K562 (cell line): ENCODE measurements at regions not wholly inside any gene's neighbourhood (a gene's known extent, or its start where the extent isn't known, plus 50 kb on each side); places are given as distances from the start of the nearest gene placed in this dataset.
"Not testable (repeated sequence)": the region's sequence is repeated elsewhere in the genome, so short reads cannot be mapped to it uniquely, and the experiment has no call there.

Source experiments
- ATAC-seq: fragments of 200-7000 bp; cut with Tn5 transposase; 3 replicates; pipeline ENCODE4 v1.9.1; 2020; ENCODE audit warnings: moderate library complexity
- BruUV-seq: library from RNA; stranded (reverse); fragments of 400-500 nt; replicated peaks from 2 replicates; lab custom pipeline; 2021; lab: Mats Ljungman, UMichigan
- CTCF ChIA-PET: fragments of 300-600 bp; formaldehyde crosslinking; extraction: SDS; loops from one replicate; lab custom pipeline; 2021; ENCODE audit warnings: low intra/inter-chr PET ratio; lab: Yijun Ruan, JAX
- POLR2A ChIA-PET: fragments of 300-600, 350-650 bp; sonication (Branson Sonifier 250); formaldehyde crosslinking; extraction: SDS; loops from one replicate; lab custom pipeline; 2021; ENCODE audit warnings: antibody characterized with exemption, inconsistent platforms; lab: Yijun Ruan, JAX
- DNase-seq, 4 experiments: peaks; one replicate each; pipeline versions ENCODE4 v3.0.0 to v3.0.0-alpha.2; 2011 to 2018; ENCODE audit warnings: low spot score in 3 of 4, mixed read lengths in 3 of 4; ENCODE audit errors: extremely low read depth in 1 of 4
- FAIRE-seq: peaks from 2 replicates; lab custom pipeline; 2011; peaks lifted over from hg19 to GRCh38; lab: Jason Lieb, UNC
- H2AFZ ChIP-seq: 2 replicates; pipeline ENCODE4 v1.6.0; 2011; ENCODE audit warnings: low read depth, low read length, control low read depth, inconsistent platforms
- H3K27ac ChIP-seq: fragments of 200-600 bp; 3 replicates; pipeline ENCODE4 v1.8.0; 2011; ENCODE audit warnings: low read depth, mild to moderate bottlenecking, control low read depth, inconsistent platforms, low read length, moderate library complexity, mixed read lengths; ENCODE audit errors: extremely low read depth
- H3K27me3 ChIP-seq, 2 experiments: fragments of 300-600 bp in 1 of 2; 2 replicates in 1 of 2; 3 replicates in 1 of 2; pipeline versions ENCODE4 v1.6.0 to v1.8.0; 2011; ENCODE audit warnings: inconsistent platforms in 2 of 2, low read length in 2 of 2, mild to moderate bottlenecking in 1 of 2, mixed read lengths in 1 of 2, moderate library complexity in 1 of 2; ENCODE audit not compliant: control insufficient read depth in 2 of 2, insufficient read depth in 2 of 2
- H3K36me3 ChIP-seq: fragments of 300-600 bp; 3 replicates; pipeline ENCODE4 v1.8.0; 2011; ENCODE audit warnings: mild to moderate bottlenecking, low read length, inconsistent platforms; ENCODE audit not compliant: control insufficient read depth, insufficient read depth
- H3K4me1 ChIP-seq, 2 experiments: fragments of 200-600 bp in 1 of 2; replicated peaks in 1 of 2; 2 replicates in 1 of 2; 3 replicates in 1 of 2; pipeline versions ENCODE4 v1.5.1 to v1.8.0; 2011; ENCODE audit warnings: inconsistent platforms in 2 of 2, low read length in 2 of 2, mild to moderate bottlenecking in 1 of 2, mixed read lengths in 1 of 2, moderate library complexity in 1 of 2; ENCODE audit not compliant: control insufficient read depth in 2 of 2, insufficient read depth in 2 of 2
- H3K4me2 ChIP-seq: 2 replicates; pipeline ENCODE4 v1.6.1; 2011; ENCODE audit warnings: low read length, control low read depth, inconsistent platforms, mixed read lengths; ENCODE audit not compliant: insufficient read depth
- H3K4me3 ChIP-seq: fragments of 200-600 bp; sonication (generic), shearing (Covaris generic); 2 replicates; pipeline ENCODE4 v1.5.1; 2016; ENCODE audit warnings: control low read depth, inconsistent platforms
- H3K79me2 ChIP-seq: fragments of 200-600 bp; 3 replicates; pipeline ENCODE4 v1.8.0; 2011; ENCODE audit warnings: low read length, inconsistent platforms; ENCODE audit not compliant: control insufficient read depth, insufficient read depth
- H3K9ac ChIP-seq, 2 experiments: 2 replicates each; pipeline versions ENCODE4 v1.6.0 to v1.6.1; 2011; ENCODE audit warnings: low read depth in 2 of 2, low read length in 2 of 2, control low read depth in 1 of 2, inconsistent platforms in 1 of 2, mild to moderate bottlenecking in 1 of 2, mixed read lengths in 1 of 2; ENCODE audit not compliant: insufficient read depth in 1 of 2
- H3K9me1 ChIP-seq: one replicate; pipeline ENCODE4 v1.6.0; 2011; ENCODE audit warnings: inconsistent platforms, mild to moderate bottlenecking, low read length, moderate library complexity; ENCODE audit not compliant: control insufficient read depth, insufficient read depth
- H3K9me3 ChIP-seq: replicated peaks from 2 replicates; pipeline ENCODE4 v1.5.1; 2011; ENCODE audit warnings: low read depth, low read length, inconsistent platforms; ENCODE audit not compliant: control insufficient read depth, insufficient read depth
- H4K20me1 ChIP-seq: replicated peaks from 2 replicates; pipeline ENCODE4 v1.6.1; 2011; ENCODE audit warnings: low read length, inconsistent platforms, mixed read lengths; ENCODE audit not compliant: control insufficient read depth, insufficient read depth
- CSDE1 ChIP-seq, 2 experiments: fragments of 450-650 bp; IDR thresholded peaks; 2 replicates each; pipeline ENCODE4 v1.6.1; 2016; ENCODE audit warnings: mild to moderate bottlenecking in 1 of 2
- ELF1 ChIP-seq: fragments of 200-800 bp; sonication (Bioruptor generic); IDR thresholded peaks from 2 replicates; pipeline ENCODE4 v1.6.1; 2016; ENCODE audit warnings: missing genetic modification characterization, missing compliant biosample characterization
- GATAD2A ChIP-seq: fragments of 450-650 bp; IDR thresholded peaks from 2 replicates; pipeline ENCODE4 v1.6.1; 2017
- HCFC1 ChIP-seq: IDR thresholded peaks from 2 replicates; pipeline ENCODE4 v1.6.1; 2012; ENCODE audit warnings: low read depth, low read length, improper control_type of control experiment
- MXI1 ChIP-seq: IDR thresholded peaks from 2 replicates; pipeline ENCODE4 v1.6.1; 2011; ENCODE audit warnings: low read depth, mild to moderate bottlenecking, improper control_type of control experiment, low read length
- PRMT5 ChIP-seq: sonication (generic); formaldehyde crosslinking; IDR thresholded peaks from 2 replicates; pipeline ENCODE4 v1.5.0; 2020; ENCODE audit warnings: missing genetic modification reagents
- WGBS: fragments of 100-300 bp; shearing (Covaris generic); methylation state at CpG from one replicate; pipeline ENCODE4 v1.1.6; 2016; ENCODE audit warnings: low coverage, mixed read lengths; ENCODE audit not compliant: insufficient coverage; ENCODE audit errors: missing lambda C conversion rate; 5-methylcytosine and 5-hydroxymethylcytosine counted together
- in situ Hi-C: fragments of 300-500 bp; cut with MboI; formaldehyde crosslinking; loops from 4 replicates; pipeline ENCODE4 v1.15.0; 2018; ENCODE audit warnings: inconsistent platforms, mixed read lengths
- intact Hi-C: fragments of 100-400 bp; cut with micrococcal nuclease; formaldehyde crosslinking; loops from 2 replicates; pipeline ENCODE4 v1.14.2; 2022

GRCh38 chr1:90282811-90283210, 287.9 kb downstream of the ZNF326 start:
- ATAC-seq: no peak
- Histone ChIP-seq H3K9me3 (no peaks in the 10 kb centered on the region), H3K4me2 (no peak overlapping the region), H3K36me3 (no peaks in the 10 kb centered on the region), H3K27me3 (no peaks in the 10 kb centered on the region), H3K27ac (no peak overlapping the region), H2AFZ (no peak overlapping the region), H3K9ac (no peak overlapping the region), H3K79me2 (no peaks in the 10 kb centered on the region), H3K4me1 (no peaks in the 10 kb centered on the region), H3K9me1 (no peaks in the 10 kb centered on the region), H4K20me1 (no peaks in the 10 kb centered on the region), H3K4me3 (no peak overlapping the region)
- no TSS peak for BruUV-seq
- ChIA-PET POLR2A (no interaction called here), CTCF (no interaction called here)
- WGBS: 3% methylated on average over 4 of the region's 4 CpGs
- TF ChIP-seq HCFC1 (no peak), PRMT5 (CRISPR knock-in tag) (no peak), CSDE1 (IDR thresholded peaks at IDR 0.05) (no peak), MXI1 (no peak), GATAD2A (no peak), ELF1 (tag) (no peak)
- no peak for FAIRE-seq
- intact Hi-C loops: no loop called here
- in situ Hi-C loops: no loop called here
- no peak for DNase-seq

DNA sequence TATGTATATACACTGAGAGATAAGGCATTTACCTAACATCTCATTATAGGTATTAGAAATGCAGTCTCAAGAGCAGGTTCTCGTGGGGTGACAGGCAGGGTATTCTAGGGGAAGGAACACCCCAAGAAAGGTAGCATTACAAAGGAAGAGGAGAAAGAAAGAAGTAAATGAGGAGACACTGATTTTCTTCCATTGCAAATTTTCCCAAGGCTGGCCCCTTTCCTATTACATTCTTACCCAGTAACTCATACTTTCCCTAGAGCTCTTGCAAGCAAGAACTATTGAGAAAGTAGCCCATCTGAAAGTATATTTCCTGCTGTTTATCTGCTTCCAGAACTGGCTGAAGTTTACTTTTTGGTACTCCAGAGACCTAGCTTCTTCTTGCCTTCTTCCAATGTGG, 287.0 kb downstream of the ZNF326 start:
- H3K27ac ChIP-seq, DNase-seq, in situ Hi-C loops, H4K20me1 ChIP-seq, H3K36me3 ChIP-seq, CTCF ChIA-PET, H3K9me3 ChIP-seq, H3K4me2 ChIP-seq, H3K4me3 ChIP-seq, POLR2A ChIA-PET, H3K27me3 ChIP-seq, H3K9ac ChIP-seq, BruUV-seq, ATAC-seq, H2AFZ ChIP-seq, H3K4me1 ChIP-seq, intact Hi-C loops, H3K79me2 ChIP-seq, H3K9me1 ChIP-seq, FAIRE-seq: not testable (repeated sequence)
- WGBS: 0% methylated on average over 1 of the region's 1 CpG
